Renal cortical epithelial cell (primary cell): ENCODE measurements at regions not wholly inside any gene's neighbourhood (a gene's known extent, or its start where the extent isn't known, plus 50 kb on each side); places are given as distances from the start of the nearest gene placed in this dataset.
"Not testable (repeated sequence)": the region's sequence is repeated elsewhere in the genome, so short reads cannot be mapped to it uniquely, and the experiment has no call there.

ENCODE experiments used
- DNase-seq: peaks from one replicate; pipeline ENCODE4 v3.0.0-alpha.2; 2011; ENCODE audit warnings: low read depth

DNA sequence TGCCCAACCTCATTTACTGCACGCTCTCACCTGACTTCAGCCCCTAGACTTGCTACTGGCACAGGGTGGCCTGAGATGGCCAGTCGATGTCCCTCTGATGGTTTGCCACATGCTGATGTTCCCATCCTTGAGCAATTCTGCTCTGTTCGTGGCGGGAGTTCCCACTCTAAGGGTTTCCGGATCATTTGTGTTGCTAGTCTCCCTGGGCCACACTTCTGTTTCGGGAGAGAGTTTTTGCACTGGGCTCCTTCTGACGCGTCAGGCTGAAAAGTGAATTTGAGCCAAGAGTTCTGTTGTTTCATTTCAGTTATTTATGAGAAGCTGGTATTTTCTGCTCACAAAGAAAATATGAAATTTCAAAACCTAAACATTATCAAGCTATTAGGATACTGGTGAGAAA, 597.7 kb downstream of the BNC2 start:
- no peak for DNase-seq

DNA sequence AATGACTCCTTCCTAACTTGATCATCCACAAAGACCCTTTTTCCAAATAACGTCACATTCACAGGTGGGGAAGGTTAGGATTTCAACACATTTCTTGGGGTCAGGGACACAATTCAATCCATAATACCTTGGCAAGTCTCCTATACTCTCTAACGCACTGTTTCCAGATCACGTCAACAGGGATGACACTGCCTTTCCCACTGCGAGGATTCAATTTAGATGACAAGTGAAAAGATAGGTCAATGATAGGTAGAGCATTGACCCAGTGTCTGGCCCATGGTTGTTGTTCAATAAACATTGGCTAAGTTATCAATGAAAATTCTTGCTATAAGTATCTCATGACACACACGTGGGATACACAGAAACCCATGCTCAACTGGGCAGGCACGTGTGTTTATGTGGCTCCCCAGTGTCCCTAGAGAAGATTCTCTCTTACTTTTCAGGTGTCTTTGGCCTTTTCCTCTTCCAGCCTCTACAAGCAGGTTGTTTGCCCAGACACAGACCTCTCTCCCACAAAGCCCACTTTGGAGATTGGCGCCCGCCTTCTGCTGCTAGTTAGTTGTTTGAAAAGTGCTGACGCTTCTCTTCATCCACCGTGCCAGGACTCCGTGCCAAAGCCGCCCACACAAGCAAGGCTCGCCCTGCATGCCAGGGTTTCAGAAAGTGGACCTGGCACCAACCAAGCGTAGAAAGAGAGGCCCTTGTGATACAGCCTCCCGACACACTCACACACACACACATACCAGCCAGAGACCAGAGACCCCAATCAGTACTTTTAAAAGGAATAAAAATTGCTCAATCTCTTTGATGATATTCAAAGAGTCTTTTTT, 594.5 kb downstream of the BNC2 start:
- peak; percentile 81 for DNase-seq

DNA sequence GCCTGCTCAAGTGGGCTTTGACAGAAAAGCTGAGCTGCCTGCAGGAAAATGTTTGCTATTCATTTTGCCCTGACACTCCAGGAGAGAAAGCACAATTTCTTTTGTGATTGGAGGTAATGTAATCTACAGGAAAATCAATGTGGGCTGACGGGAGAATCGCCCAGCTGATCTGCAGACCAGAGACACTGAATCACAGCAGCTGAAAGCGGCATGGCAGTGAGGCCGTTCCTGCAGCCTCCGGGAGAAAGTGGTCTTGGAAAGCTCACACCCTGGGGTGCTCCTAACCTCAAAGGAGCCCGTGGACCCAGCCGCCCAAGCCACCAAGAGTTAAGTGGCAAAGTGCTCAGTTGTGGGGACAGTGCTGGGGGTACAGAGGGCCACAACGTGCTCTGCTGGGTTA, 593.6 kb downstream of the BNC2 start:
- DNase-seq, result no peak

DNA sequence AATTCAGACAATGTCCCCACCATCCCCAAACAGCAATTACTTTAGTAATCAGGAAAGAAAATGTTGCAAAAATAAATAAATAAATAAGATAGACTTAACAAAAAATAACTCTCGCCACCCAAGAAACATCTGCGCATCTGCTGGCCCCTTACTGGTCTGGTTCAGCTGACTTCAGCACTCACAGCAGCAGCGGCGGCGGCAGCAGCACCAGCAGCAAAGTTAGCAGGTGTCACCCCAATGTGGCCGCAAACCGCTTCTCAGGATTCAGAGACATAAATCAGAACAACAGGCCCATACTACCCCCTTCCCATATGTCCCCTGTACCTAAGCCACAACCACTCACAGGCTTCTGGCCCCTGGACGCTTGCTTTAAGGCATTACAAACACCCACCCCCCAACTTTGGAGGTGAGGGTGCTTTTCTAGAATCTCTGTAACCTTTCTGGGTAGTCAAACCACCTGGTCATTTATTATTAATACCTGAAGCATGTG, 593.0 kb downstream of the BNC2 start:
- no peak for DNase-seq

GRCh38 chr9:16278326-16278999, 592.0 kb downstream of the BNC2 start:
- DNase-seq, result peak; percentile 25

DNA sequence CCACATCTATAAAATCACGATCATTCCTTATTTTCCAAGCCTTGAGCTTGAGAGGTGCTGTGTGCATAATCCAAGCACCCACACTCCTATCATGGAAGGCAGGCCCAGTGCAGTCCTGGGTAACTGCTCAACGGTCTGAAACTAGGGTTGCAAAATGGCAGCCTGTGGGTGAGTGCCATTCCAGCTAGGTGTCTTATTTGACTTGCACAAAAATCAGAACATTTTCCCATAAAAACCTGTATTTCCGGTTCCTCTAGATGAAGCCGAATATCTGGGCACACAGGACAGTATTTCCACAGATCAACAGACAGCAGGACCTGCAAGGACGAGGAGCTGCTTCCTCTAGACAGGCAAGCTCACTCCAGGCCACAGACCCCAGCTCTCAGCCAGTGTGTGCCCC, 588.8 kb downstream of the BNC2 start:
- peak; percentile 18 for DNase-seq

DNA sequence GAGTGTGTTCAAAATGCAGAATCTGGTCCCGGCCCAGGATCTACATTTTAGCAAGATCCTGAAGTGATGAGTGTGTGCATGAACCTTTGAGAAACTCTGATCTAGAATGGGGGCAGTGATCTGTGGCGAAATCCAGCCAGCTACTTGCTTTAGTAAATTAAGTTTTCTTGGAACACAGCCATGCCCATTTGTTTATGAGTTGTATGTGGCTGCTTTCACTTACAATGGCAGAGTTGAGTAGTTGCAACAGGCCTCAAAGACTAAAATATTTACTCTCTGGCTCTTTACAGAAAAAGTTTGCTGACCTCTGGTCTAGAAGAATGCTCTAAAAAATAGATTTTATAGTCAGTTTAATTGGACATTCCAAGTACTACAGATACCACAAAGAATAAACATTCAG, 588.3 kb downstream of the BNC2 start:
- peak; percentile 95 for DNase-seq

- DNase-seq, result no peak
These were observed 587.8 kb downstream of the BNC2 start for GRCh38 chr9:16282718-16283117.

GRCh38 chr9:16286160-16286559, 584.3 kb downstream of the BNC2 start:
- no peak for DNase-seq

- no peak for DNase-seq
These were observed 580.8 kb downstream of the BNC2 start for GRCh38 chr9:16289639-16290038.

DNA sequence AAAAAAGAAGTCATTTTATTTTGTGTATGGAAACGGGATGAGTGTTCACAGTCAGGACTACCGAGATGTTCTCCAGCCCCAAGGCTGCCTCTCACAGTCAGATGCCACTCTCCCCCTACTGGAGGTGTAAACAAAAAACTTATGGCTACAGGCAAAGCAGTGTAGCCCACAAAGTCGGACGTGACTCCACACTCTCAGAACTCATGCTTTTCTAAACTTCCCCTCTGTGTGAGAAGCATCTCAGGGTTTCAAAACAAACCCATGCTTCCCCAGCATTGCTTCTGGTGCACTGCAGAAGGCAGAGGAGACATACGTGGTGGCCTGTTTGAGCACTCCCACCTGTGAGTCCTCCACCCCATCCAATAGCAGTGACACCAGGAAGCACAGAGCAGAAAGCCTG, 580.3 kb downstream of the BNC2 start:
- DNase-seq, result no peak

DNA sequence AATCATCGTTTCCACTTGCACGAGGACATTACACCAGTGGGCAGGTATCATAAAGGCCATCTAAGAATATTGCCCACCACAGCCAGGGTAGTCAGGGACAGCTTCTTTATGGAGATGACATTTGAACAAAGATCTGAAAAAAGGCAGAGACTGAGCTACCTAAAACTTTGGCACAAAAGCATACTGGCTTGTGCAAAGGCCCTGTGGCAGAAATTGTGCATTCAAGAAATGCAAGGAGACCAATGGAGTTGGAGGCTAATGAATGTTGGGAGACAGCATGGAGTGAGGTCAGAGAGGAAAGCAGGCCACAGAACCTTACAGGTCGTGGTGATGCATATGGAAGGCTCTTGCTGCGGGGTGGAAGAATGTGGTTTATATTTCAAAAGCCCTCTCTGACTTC, 578.5 kb downstream of the BNC2 start:
- no peak for DNase-seq

- DNase-seq, result no peak
These were observed 576.9 kb downstream of the BNC2 start for GRCh38 chr9:16293610-16294009.

- DNase-seq, result no peak
These were observed 576.2 kb downstream of the BNC2 start for GRCh38 chr9:16294133-16294770.

GRCh38 chr9:16294940-16295339, 575.5 kb downstream of the BNC2 start:
- DNase-seq, result not testable (repeated sequence)

- DNase-seq, result not testable (repeated sequence)
These were observed 571.1 kb downstream of the BNC2 start for GRCh38 chr9:16299368-16299767.

GRCh38 chr9:16303506-16303905, 567.0 kb downstream of the BNC2 start:
- DNase-seq, result no peak

DNA sequence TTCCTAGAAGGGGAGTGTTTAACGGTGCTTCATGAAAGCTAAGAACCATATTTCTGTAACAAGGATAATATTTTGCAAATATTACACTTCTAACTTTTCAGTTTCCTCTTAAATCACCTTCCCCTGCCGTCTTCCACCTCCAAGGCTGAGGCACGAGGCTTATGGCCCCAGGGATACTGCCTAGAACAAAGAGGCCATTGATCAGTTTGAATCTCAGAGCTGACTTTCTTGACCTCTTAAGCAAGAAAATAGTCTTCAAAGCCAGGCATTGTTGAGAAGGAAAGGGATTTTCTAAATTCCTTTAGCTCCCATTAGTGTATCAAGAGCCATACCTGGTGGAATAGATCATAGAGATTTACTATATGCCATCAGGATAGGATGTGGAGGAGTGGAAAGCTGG, 566.2 kb downstream of the BNC2 start:
- DNase-seq, result peak; percentile 43

DNA sequence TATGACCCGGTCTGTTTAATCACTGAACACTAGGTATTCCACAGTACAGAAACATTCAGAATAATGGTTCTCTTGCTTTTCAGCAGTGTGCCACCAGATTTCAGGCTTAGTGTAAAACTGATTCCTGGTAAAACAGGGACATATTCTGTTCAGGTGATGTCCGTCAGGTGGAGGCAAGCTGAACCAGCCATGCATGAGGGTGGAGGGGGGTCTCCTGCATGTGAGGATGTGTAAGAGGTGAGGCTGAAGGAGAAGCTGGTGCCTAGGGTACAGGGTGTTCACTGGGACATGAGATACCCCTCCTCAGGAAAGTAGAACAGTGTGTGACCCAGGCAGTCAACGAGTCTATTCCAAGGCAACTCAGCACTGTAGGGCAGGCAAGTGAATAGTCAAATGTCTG, 563.9 kb downstream of the BNC2 start:
- DNase-seq, result no peak

DNA sequence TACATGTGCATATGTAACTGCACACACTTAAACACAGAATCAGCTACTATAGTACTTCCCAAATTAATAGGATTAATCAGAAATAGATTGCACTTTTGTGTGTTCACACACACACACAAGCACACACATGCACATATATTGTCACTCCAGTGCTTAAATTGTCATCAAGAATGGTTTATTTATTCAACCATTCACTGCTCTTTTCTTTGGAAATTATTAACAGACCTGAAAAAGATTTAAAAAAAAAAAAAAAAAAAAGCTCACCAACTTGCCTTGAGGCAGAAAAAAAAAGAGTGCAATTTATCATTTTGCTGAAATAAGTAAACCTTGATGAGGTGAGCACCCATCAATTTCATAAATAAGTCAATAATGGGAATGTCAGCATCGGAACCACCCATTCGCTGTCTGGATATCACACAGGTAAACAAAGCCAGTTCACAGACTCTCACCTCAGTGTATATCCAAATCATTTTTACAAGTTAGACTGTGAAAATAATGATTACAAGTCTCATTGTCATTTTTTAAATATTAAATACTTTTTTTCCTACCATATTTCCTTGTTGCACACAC, 562.8 kb downstream of the BNC2 start:
- peak; percentile 72 for DNase-seq

DNA sequence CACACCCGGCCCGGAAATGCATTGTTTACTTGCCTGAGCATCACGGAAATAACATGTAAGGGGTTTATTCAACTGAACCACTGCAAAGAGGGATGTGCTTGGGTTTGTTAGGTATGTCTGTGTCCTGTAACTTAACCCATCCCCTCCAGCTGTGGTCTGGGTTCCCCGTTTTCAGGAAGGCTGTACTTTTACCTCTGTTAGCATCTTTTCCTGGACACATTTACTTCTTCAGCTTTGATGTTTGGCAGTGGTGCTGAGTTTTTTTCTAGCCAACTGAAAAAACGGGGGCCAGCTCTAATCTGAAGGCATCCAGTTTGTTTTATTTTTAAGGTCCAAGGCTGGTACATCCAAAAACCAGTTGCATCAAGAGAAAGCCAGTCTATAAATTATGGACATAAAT, 561.8 kb downstream of the BNC2 start:
- DNase-seq, result no peak

DNA sequence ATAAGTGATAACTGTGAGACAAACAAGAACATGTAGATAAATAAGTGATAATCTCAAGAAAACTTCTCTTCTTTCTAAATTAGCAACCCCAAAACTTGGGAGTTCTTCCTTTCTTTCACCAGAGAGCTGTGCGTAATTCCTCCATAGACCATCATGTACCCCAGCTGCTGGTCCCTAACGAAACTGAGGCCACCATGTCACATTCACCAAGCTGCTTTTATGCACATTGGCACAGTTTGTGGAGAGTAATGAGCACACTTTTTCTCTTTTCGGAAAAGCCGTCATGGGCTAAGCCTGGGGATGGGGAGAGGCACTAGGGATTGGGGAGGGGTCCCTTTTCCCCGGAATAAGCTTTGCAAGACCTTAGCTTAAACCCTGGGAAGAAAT, 561.4 kb downstream of the BNC2 start:
- no peak for DNase-seq
